Colonic mucosa (tissue), 4 donors: ENCODE measurements at regions not wholly inside any gene's neighbourhood (a gene's known extent, or its start where the extent isn't known, plus 50 kb on each side); places are given as distances from the start of the nearest gene placed in this dataset.
"Not testable (repeated sequence)": the region's sequence is repeated elsewhere in the genome, so short reads cannot be mapped to it uniquely, and the experiment has no call there.

Experiments used
- DNase-seq: peaks from one replicate; pipeline ENCODE4 v3.0.0-alpha.2; 2020
- H3K27ac ChIP-seq: fragments of 200-600 bp; one replicate; pipeline ENCODE4 v1.8.0; 2021
- H3K27me3 ChIP-seq: fragments of 200-600 bp; one replicate; pipeline ENCODE4 v1.8.0; 2021
- H3K36me3 ChIP-seq: fragments of 200-600 bp; one replicate; pipeline ENCODE4 v1.8.0; 2021
- H3K4me1 ChIP-seq: fragments of 200-600 bp; one replicate; pipeline ENCODE4 v1.8.0; 2021; ENCODE audit warnings: mild to moderate bottlenecking
- H3K4me3 ChIP-seq: fragments of 200-600 bp; one replicate; pipeline ENCODE4 v1.8.0; 2021
- H3K9ac ChIP-seq, 2 donors: one replicate each; pipeline ENCODE4 v1.7.0; 2013; ENCODE audit warnings: control low read depth in 2 of 2, low read depth in 2 of 2, low read length in 2 of 2
- H3K9me3 ChIP-seq: fragments of 200-600 bp; one replicate; pipeline ENCODE4 v1.8.0; 2021
- intact Hi-C: fragments of 100-400 bp; cut with DNase I; formaldehyde crosslinking; loops from one replicate; pipeline ENCODE4 v1.14.1; 2022
- TF ChIP-seq, protein P1 (sequence below): fragments of 200-600 bp; IDR thresholded peaks from one replicate; pipeline ENCODE4 v1.8.0; 2022; ENCODE audit warnings: antibody characterized with exemption, mild to moderate bottlenecking
- donor health status: healthy.
- donor health status: DM: no; HTN: no; CAD: no.
- donor health status: DM: no; HTN: no; CAD: no.

- no peaks in the 10 kb centered on the region for H3K27me3 ChIP-seq
- intact Hi-C loops: no loop called here
- no peaks in the 10 kb centered on the region for H3K36me3 ChIP-seq
- H3K4me1 ChIP-seq: no peaks in the 10 kb centered on the region
- H3K27ac ChIP-seq: no peak overlapping the region
- TF ChIP-seq, protein P1, sequence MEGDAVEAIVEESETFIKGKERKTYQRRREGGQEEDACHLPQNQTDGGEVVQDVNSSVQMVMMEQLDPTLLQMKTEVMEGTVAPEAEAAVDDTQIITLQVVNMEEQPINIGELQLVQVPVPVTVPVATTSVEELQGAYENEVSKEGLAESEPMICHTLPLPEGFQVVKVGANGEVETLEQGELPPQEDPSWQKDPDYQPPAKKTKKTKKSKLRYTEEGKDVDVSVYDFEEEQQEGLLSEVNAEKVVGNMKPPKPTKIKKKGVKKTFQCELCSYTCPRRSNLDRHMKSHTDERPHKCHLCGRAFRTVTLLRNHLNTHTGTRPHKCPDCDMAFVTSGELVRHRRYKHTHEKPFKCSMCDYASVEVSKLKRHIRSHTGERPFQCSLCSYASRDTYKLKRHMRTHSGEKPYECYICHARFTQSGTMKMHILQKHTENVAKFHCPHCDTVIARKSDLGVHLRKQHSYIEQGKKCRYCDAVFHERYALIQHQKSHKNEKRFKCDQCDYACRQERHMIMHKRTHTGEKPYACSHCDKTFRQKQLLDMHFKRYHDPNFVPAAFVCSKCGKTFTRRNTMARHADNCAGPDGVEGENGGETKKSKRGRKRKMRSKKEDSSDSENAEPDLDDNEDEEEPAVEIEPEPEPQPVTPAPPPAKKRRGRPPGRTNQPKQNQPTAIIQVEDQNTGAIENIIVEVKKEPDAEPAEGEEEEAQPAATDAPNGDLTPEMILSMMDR: no peak
- H3K9me3 ChIP-seq: no peaks in the 10 kb centered on the region
- no peak overlapping the region for H3K4me3 ChIP-seq
- H3K9ac ChIP-seq: no peak overlapping the region
- no peak for DNase-seq
Observed at GRCh38 chr11:19615341-19616183, 97.1 kb upstream of the NAV2 start.

GRCh38 chr11:19614370-19614940 lies 98.2 kb upstream of the NAV2 start:
- Histone ChIP-seq H3K36me3 (no peaks in the 10 kb centered on the region), H3K4me1 (no peaks in the 10 kb centered on the region), H3K27ac (no peak overlapping the region), H3K9me3 (no peaks in the 10 kb centered on the region), H3K9ac (no peak overlapping the region), H3K27me3 (no peaks in the 10 kb centered on the region), H3K4me3 (no peak overlapping the region)
- intact Hi-C loops: no loop called here
- TF ChIP-seq, protein P1: no peak
- DNase-seq: no peak

- intact Hi-C loops, H3K27ac ChIP-seq, H3K27me3 ChIP-seq, H3K36me3 ChIP-seq, H3K4me3 ChIP-seq, H3K9me3 ChIP-seq, H3K9ac ChIP-seq, H3K4me1 ChIP-seq, DNase-seq: not testable (repeated sequence)
Observed at GRCh38 chr11:19612025-19612424, 100.6 kb upstream of the NAV2 start.

GRCh38 chr11:19607656-19608360 lies 104.8 kb upstream of the NAV2 start:
- Histone ChIP-seq H3K4me3 (no peak overlapping the region), H3K9me3 (no peaks in the 10 kb centered on the region), H3K9ac (no peak overlapping the region), H3K27ac (no peak overlapping the region), H3K36me3 (no peaks in the 10 kb centered on the region), H3K27me3 (no peaks in the 10 kb centered on the region), H3K4me1 (no peaks in the 10 kb centered on the region)
- intact Hi-C loops: no loop called here
- no peak for DNase-seq
- TF ChIP-seq, protein P1: no peak

DNA sequence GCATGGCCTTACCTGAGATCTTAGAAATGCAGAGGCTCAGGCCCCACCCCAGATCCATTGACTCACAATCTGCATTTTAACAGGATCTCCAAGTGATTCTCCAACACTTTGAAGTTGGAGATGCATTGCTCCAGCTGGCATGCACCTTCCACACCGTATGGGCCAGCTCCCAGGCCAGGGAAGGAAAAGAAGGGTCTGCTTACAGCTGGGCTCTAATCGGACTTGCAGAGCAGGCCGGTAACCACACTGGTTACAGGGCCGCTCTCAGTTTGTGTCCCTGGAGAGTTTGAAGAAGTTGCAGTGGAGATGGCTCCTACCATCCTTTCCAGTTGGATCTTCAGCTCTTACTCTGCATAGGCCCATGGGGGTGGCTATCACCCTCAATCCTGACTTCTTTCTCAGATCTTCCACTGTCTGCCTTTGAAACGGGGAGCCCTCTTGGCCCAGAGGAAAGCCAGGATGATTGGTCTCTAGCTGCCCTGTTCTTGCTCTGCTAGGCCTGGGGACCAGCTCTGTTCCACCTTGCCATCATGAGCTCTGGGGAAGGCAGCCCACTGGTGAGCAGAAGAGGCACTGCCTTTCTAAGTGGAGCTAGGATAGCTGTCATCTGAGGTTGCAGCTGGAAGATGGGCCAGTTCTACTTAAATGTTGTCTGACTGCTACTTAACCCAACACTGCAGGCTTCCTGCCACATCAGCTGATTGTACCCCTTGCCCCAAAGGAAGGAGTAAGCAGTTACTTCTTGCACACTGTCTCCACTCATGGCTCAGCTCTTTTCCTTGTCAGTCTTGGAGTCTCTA lies 105.6 kb upstream of the NAV2 start:
- no peak for DNase-seq
- intact Hi-C loops: no loop called here
- Histone ChIP-seq H3K4me1 (no peaks in the 10 kb centered on the region), H3K36me3 (no peaks in the 10 kb centered on the region), H3K9me3 (no peaks in the 10 kb centered on the region), H3K9ac (no peak overlapping the region), H3K4me3 (no peak overlapping the region), H3K27me3 (no peaks in the 10 kb centered on the region), H3K27ac (no peak overlapping the region)
- TF ChIP-seq, protein P1: no peak
